NOMO-1 (cell line): ENCODE measurements at regions not wholly inside any gene's neighbourhood (a gene's known extent, or its start where the extent isn't known, plus 50 kb on each side); places are given as distances from the start of the nearest gene placed in this dataset.

Experiments
- DNase-seq, 2 experiments: peaks; one replicate each; lab custom pipeline; 2025; ENCODE audit not compliant: unreplicated experiment in 2 of 2; lab: John Stamatoyannopoulos, UW

DNA sequence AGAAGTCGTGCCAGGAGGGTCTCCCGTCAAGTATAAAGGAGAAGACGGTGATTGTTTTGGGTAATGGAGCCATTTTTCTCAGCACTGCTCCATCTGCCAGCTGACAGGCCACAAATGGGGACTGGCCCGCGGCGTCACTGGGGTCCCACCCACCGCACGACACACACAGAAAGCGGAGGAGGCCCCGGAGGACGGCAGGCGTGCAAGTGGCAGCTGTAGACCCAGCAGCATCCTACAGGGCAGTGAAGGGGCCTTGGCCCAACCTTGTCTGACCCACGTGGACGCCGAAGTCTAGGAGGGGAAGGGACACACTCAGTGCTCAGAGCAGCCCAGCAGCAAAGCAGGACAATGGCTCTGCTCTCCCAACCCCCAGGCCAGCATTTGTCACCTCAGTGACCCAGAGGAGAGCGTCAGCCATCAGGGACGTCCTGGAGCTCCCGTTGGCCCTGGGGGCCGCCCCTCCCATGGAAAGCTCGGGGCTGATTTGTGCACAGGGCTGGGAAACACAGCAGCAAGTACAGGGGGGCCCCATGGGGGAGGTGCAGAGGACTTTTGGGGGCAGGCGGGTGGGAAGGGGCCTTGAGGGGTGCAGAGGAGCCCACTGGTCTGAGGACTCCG lies 644.4 kb downstream of the BRD1 start:
- DNase-seq: no peak

DNA sequence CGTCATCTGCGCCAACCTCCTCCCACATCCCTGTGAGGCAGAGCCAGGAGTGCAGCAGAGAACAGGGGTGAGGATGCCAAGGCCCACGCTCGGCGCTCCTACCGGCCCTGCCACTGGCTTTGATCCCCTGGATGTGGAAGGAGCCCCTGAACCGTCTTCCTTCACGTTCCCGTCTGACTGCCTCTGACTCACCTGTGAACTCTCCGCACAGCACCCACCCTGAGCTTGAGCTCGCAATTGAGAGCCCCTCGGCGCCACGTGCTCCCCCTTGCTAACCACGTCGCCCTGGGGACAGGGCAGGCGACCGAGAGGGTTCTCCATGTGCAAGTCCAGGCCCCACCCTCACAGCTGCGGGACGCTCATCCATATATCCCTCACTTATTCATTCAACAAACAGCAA lies 645.3 kb downstream of the BRD1 start:
- no peak for DNase-seq

DNA sequence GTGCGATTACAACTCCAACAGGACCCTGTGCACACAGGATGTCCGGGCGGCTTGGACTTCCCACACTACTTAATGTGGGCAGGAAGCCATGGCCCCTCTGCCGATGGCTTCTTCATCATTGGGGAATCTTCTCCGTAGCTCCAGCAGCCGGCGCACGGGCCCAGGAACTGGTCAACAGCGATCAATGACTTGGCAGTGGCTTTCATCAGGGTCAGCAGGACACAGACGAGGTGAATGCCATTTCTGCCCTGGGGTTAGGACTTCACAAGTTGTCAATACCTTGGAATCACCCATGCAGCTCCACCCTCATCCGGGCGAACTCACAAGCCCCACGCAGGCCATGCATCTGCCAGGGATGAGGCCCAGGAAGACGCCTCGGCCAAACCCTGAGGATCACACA lies 645.7 kb downstream of the BRD1 start:
- DNase-seq: no peak

DNA sequence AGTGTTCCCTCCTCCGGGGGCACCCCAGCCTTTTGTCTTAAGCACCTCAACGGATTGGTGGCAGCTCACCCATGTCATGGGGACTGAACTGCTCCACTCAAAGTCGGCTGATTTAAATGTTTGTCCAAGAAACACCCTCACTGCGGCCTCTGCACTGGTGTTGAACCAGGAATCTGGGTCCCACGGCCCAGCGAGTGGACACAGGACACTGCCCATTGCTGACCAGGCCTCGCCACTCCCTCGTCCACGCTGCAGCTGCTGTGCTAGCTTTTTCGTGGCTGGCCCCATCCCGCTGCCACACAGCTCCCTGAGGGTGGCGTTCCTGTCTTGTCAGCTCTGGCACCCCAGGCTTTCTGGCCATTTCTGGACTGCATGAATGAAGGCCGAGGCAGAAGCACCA lies 646.2 kb downstream of the BRD1 start:
- no peak for DNase-seq

DNA sequence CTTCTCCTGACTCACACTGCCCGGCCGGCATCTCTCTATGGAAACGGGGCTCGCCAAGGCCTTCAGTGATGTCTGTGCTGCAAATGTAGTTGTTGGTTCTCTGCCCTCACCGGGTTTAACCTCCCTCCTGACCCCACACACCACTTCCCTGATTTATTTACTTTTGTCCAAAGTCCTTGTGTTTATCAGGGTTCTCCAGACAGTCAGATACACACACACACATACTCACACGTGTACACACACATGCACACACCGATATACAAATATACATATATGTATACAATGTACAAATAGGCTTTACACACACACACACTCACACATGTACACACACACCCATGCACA lies 647.0 kb downstream of the BRD1 start:
- no peak for DNase-seq

DNA sequence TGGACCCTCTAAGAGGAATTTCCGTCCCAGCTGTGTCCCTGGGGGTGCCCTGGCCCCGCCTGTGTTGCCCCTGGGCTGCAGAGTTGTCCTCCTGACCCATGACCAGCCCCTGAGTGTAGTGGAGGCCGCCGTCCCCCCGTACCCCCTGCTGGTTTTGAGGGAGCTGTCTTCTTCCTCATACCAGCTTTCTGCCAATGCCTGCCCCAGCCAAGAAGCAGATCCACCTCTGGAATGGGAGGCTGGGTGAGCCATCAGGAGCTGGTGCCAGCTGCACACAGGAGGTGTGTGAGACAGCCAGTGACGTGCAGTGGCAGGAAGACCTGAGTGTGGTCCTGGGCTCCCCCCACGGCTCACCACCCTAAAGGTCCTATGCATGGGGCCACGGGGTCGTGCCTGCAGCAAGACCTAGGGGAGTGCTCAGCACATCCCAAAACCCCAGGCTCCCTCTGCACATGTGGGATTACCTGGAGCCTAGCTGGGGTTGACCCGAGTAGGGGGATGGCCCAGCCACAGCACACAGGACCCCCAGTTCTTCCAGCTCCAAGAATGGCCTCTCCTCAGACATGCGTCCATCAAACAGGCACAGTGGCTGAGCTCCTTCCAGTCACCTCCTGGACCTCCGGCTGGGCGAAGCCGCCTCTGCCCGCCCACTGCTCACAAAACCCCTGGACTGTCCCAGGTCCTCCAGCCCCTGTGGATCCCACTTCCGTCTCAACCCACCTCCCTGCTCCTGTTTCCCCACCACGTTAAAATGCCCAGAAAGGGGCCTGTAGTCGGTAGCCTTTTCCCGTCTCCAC lies 647.6 kb downstream of the BRD1 start:
- no peak for DNase-seq

DNA sequence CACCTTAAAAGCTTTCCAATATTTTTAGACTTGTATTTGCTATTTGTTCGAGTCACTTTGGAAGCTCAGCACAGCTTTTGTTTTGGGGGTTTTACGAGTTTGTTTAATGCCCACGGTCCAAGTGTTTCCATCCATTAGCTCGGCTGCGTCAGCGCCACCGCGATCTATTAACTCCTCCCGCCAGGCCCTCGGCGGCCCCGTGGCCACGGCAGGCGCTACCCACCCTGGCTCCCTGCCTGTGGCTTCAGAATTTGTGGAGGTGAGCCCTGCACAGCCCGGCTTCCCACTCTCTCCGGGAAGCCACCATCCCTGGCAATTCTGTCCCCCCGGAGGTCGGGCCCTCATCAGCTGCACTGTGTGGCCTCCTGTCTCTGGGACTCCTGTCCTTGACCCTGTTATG lies 648.5 kb downstream of the BRD1 start:
- DNase-seq: no peak

DNA sequence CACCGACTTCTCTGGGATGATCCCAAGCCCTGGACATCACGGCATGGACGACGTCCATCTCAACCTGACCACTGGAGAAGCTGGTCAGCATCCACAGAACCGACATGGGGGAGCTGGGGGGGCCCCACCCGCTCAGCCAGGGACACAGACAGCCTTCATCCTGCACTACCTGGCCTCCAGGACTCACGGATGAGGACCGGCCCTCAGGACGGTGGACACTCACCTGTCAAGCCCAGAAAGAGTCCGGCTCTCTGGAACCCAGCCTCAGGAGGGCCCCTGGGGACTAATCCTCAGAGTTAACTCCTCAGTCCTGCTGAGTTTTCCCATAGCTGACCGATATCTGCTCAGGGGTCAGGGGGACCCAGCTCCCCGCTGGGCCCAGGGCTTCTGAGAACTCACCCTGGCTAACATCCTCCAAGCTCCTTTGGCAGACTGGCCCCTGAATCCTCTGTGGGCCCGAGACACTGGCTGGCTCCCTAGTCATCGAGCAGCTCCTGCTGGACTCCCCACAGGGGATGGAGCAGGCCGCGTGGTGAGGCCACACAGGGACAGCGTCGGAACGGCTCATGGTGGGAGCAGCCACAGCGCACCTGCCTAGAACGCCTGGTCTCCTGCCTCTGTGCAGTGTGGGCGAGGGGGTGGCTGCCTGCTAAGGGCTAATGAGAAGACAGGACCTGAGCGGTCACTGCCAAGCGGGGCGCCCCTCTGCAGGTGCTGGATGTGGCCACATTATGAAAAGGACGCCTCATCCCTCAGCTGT lies 649.2 kb downstream of the BRD1 start:
- DNase-seq: no peak

DNA sequence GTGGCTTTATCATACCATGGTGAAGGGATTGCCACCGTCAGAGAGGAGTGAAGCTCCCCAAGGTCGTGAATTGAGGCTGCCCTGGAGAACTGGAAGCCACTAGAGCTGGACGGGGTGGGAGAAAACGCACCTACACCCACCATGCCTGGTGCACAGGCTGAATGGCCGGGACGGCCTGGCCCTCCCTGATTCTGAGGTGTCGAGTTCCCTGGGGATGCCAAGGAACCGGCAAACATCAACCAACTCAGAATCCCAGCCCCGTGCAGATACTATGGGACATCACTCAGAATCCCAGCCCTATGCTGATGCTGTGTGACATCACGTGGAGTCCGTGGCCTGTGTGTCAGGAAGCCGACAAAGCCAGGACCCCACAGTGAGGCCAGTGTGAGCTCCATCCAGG lies 650.0 kb downstream of the BRD1 start:
- no peak for DNase-seq

DNA sequence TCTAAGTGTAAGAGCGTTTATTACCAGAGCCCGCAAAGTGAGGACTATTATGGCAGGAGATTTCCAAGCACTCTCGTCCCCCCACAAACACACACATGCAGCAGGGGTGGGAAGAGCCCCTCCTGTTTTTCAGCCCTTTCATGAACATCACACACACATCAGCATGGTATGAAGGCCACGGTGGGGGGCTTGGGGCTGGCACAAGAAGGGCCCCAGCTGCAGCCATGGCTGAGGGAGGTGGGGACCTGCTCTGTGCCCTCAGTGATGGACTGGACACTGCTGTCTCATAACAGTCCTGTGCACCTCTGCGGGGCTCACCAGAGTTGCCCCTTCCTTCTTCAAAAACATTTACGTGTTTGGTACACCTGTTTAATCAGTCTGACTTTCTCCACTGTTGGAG lies 650.7 kb downstream of the BRD1 start:
- DNase-seq: no peak

DNA sequence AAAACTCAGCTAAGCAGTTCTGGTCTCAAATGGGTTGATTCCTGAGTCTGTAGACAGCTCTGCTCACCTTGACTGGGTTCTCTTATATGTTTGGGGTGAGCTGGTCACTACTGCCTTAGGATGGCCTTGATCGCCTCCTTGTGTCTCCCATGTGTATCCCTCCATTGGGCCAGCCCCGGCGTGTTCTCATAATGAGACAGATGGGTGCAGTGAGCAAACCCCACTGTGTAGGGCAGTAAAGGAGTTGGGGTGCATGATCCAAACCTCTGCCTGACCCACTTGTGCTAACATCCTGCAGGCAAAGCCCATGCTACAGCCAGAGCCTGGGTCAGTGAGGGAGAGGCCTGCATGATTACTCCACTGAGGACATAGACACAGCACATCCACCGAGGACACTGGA lies 657.6 kb downstream of the BRD1 start:
- no peak for DNase-seq

DNA sequence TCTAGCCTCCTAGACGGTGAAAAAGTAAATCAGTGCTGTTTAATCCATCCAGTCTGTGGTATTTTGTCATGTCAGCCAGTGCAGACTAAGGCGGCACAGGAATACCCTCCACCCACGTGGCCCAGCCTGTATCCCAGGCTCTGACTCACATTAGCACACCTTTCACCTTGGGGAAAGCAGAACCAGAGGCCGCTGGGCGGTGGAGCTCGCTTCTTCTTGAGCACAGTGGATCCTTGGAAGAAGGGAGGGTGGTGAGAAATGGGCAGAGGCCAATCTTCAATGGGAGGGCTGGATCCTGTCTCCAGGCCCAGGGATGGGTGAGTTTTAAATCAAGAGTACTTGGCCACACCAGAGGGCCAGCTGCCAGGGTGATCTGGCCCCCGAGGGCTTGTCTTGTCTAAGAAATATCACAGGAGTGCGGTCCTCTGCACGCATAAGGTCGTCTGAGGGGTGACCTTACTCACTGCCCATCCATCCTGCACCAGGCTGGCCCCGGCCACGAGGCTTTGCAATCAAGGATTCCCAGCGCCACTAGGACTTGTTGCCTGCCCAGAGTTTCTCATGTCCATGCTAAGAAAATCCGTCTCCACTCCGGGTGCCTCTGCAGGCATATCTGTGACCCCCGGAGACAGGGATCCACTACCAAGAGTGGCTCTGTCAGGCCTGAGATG lies 658.5 kb downstream of the BRD1 start:
- no peak for DNase-seq

DNA sequence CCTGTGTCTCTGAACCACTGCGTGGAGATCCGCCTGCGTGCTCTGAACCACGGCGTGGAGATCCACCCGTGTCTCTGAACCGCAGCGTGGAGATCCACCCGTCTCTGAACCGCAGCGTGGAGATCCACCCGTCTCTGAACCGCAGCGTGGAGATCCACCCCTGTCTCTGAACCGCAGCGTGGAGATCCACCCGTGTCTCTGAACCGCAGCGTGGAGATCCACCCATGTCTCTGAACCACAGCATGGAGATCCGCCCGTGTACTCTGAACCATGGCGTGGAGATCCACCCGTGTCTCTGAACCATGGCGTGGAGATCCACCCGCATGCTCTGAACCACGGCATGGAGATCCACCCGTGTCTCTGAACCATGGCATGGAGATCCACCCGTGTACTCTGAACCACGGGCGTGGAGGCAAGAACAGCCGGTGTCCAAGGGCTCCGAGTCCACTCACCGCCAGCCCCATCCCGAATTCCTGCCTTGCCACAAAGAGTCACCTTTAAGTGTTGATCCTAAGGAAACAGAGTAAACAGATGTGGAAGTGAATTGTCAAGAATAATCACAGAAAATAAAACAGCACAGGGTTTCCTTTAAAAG lies 659.4 kb downstream of the BRD1 start:
- DNase-seq: no peak

DNA sequence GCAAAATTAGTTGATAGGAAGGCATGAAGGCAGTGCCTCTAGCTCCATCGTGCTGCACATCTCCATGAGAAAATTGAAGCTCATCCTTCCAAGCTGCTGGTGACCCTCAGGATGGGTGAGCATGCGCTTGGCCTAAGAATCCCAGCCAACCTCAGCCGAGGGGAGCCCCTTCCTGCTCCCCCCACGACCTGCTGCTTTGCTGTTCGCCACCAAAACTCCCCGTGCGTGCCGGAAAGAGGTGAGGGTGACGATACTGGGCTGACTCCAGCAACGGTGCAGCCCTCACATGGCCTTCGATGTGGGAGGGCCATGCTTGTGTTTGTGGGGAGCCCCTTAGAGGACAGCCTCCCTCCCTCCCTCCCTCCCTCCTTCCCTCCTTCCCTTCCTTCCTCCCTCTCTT lies 660.9 kb downstream of the BRD1 start:
- no peak for DNase-seq

DNA sequence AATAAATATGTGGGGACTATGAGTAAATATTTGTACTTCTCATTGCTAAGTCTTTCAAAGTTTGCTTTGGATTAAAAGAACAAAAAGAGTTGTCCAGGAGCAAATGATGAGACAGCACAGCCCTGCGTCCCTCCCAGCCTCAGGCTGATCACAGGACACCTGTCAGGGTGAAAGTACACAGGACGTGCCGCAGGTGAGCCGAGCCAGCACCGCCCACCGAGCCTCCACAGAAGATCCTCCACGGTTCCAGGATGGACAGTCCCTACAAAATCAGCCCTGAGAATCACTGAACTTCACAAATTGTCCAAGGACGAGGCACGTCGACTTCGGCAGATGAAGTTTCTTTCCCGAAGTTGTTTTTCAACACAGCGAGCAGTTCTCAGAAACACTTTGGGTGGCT lies 661.5 kb downstream of the BRD1 start:
- DNase-seq: no peak

DNA sequence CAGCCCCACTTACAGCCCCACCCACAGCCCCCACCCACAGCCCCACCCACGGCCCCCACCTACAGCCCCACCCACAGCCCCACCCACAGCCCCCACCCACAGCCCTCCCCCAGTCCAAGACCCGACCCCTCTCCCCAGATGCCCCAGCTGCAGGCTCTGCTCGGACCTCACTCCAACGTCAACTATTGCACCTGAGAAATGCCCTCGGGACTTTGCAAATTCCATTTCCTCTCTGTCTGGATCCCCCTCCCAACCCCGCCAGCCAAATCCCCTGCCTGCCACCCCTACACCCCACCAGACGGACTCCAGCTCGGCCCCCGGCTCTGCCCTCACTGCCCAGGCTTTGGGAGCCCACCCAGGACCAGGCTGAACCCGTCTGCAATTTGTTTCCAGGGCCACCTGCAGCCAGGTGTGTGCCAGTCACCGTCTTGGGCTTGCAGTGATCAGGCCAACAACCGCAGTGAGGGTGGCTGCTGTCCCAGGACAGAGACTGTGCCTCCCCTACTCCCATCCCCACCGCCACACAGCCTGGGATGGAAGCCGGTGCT lies 662.8 kb downstream of the BRD1 start:
- no peak for DNase-seq

DNA sequence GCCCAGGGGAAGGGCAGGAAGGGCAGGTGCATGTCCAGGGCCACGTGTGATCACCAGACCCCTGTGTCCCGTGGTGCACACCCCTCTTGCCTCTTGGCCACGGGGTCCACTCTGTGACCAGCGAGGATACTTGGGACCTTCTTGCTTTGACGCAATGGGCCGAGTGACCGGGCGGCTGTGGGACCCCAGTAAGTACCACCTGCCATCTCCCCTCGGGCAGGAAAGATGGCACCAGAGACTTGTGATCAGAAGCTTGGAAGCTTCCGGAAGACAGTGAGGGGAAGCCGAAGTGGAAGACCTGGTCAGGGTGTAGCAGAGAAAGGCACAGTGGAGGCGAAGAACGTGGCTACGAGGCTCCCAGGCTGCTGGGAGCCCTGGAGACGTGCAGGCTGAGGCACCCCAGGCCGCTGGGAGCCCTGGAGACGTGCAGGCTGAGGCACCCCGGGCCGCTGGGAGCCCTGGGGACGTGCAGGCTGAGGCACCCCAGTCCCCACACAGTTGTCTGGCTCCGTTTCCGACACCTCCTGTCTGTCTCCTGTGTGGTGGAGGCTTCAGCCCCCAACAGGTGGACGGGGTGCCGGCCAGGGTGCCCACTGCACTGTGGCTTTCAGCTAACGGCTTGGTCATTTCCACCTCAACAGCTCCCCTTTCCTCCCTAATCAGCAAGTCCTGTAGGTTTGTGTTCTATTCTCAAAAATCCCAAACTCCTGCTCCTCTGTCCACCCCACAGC lies 663.5 kb downstream of the BRD1 start:
- DNase-seq: no peak

DNA sequence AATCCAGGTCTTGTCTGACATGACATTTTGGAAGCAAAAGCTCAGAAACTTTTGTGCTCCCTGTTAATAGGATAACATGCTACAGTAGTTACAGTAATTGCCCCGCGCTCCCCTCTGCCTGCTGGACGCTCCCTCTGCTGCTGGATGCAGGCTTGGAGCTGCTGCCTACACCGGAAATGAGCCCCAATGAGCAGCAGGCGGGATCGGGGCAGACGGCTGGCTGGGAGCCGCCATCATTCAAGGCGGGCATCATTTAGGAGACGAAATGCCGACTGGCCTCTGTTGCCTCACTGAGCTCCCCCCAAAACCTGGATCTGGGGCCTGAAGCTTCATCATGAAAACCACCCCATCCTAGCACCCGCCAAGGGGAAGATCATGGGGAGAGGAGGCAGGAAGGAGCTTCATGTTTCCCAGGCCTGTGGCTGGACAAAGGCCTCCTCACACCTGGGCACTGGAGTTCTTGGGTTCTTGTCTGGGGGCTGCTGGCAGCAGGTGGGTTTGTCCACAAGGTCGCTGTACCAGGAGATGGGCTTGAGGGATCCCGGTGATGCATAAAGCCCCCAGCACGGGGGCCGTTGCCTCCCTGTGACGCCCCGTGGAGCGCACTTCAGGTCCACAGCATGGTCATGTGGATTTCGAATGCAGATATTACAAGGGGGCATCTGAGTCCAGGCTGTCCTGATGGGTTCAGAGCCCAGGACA lies 664.3 kb downstream of the BRD1 start:
- no peak for DNase-seq

DNA sequence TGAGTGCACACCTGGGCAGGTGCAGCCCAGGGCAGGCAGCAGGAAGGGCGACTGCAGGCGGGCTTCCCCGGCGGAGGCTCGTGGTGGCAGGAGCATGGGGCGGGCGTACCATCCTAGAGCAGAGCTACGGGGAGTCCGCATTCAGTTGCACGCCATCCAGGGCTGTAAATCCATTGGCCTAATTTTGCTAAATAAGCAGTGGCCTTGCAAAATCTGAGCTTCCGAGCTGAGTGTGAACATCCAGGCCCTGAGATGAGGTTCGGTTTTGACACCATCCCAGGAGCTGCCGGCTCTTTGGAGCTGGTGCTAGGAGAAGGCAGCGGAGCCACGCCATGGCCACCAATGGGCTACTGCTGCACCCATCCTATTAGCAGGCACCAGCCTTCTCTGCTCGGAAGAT lies 664.8 kb downstream of the BRD1 start:
- DNase-seq: no peak
